WTC11 (cell line): ENCODE measurements at regions not wholly inside any gene's neighbourhood (a gene's known extent, or its start where the extent isn't known, plus 50 kb on each side); places are given as distances from the start of the nearest gene placed in this dataset.
"Not testable (repeated sequence)": the region's sequence is repeated elsewhere in the genome, so short reads cannot be mapped to it uniquely, and the experiment has no call there.

Experiments used
- ATAC-seq: fragments of 200-7000 bp; cut with Tn5 transposase; 2 replicates; pipeline ENCODE4 v1.10.0; 2021; ENCODE audit warnings: mild to moderate bottlenecking, moderate library complexity
- CTCF ChIA-PET: fragments of 300-600 bp; sonication (Branson Sonifier 250); formaldehyde crosslinking; loops from one replicate; lab custom pipeline; 2021; ENCODE audit warnings: antibody characterized with exemption; lab: Charles Lee
- POLR2A ChIA-PET: fragments of 350-600 bp; sonication (Branson Sonifier 250); formaldehyde crosslinking; loops from one replicate; lab custom pipeline; 2021; ENCODE audit warnings: antibody characterized with exemption; lab: Charles Lee
- DNase-seq: peaks from one replicate; pipeline ENCODE4 v3.0.0; 2021; ENCODE audit warnings: low spot score
- H3K27ac Mint-ChIP-seq: 2 replicates; pipeline ENCODE4 v1.8.0; 2021; ENCODE audit warnings: mixed read lengths
- H3K27me3 Mint-ChIP-seq: 2 replicates; pipeline ENCODE4 v1.8.0; 2021; ENCODE audit warnings: low read depth, mild to moderate bottlenecking, moderate library complexity, mixed read lengths
- H3K36me3 Mint-ChIP-seq: 2 replicates; pipeline ENCODE4 v1.8.0; 2021; ENCODE audit warnings: mixed read lengths
- H3K4me1 Mint-ChIP-seq: 2 replicates; pipeline ENCODE4 v1.8.0; 2022; ENCODE audit warnings: mixed read lengths
- H3K4me3 Mint-ChIP-seq: 2 replicates; pipeline ENCODE4 v1.8.0; 2021; ENCODE audit warnings: mild to moderate bottlenecking, moderate library complexity, mixed read lengths
- H3K9me3 Mint-ChIP-seq: 2 replicates; pipeline ENCODE4 v1.8.0; 2021; ENCODE audit warnings: mixed read lengths
- ATF1 ChIP-seq: sonication (generic); formaldehyde crosslinking; IDR thresholded peaks from 2 replicates; pipeline ENCODE4 v1.8.1; 2023; ENCODE audit warnings: mild to moderate bottlenecking, moderate library complexity, missing genetic modification reagents
- CDX4 ChIP-seq: fragments of 250-450 bp; sonication (Bioruptor Pico); IDR thresholded peaks from 2 replicates; pipeline ENCODE4 v1.9.0; 2021; ENCODE audit warnings: moderate library complexity, mild to moderate bottlenecking, inconsistent platforms, borderline replicate concordance
- CREB1 ChIP-seq: sonication (generic); formaldehyde crosslinking; IDR thresholded peaks from 2 replicates; pipeline ENCODE4 v1.8.0; 2023; ENCODE audit warnings: mild to moderate bottlenecking, missing genetic modification reagents
- CREM ChIP-seq: sonication (generic); formaldehyde crosslinking; IDR thresholded peaks from 2 replicates; pipeline ENCODE4 v1.8.1; 2022; ENCODE audit warnings: mild to moderate bottlenecking, missing genetic modification reagents, moderate library complexity
- ELF4 ChIP-seq: sonication (generic); formaldehyde crosslinking; IDR thresholded peaks from 2 replicates; pipeline ENCODE4 v1.8.1; 2022; ENCODE audit warnings: low read depth, mild to moderate bottlenecking, moderate library complexity, missing genetic modification reagents
- EMX1 ChIP-seq: fragments of 250-450 bp; sonication (Bioruptor Pico); IDR thresholded peaks from 2 replicates; pipeline ENCODE4 v1.8.0; 2021; ENCODE audit warnings: mild to moderate bottlenecking
- ESRRA ChIP-seq: sonication (generic); formaldehyde crosslinking; IDR thresholded peaks from 2 replicates; pipeline ENCODE4 v1.8.1; 2022; ENCODE audit warnings: mild to moderate bottlenecking, missing genetic modification reagents, borderline replicate concordance
- GABPB1 ChIP-seq: sonication (generic); formaldehyde crosslinking; IDR thresholded peaks from 2 replicates; pipeline ENCODE4 v1.8.1; 2023; ENCODE audit warnings: mild to moderate bottlenecking, missing genetic modification reagents
- GRHL2 ChIP-seq: fragments of 250-450 bp; sonication (Bioruptor Pico); IDR thresholded peaks from 2 replicates; pipeline ENCODE4 v1.8.0; 2022; ENCODE audit warnings: mild to moderate bottlenecking, moderate library complexity; ENCODE audit not compliant: insufficient replicate concordance, severe bottlenecking
- NR2C2 ChIP-seq: sonication (generic); formaldehyde crosslinking; IDR thresholded peaks from 2 replicates; pipeline ENCODE4 v1.8.0; 2022; ENCODE audit warnings: mild to moderate bottlenecking, missing genetic modification reagents
- PREB ChIP-seq: sonication (generic); formaldehyde crosslinking; IDR thresholded peaks from 2 replicates; pipeline ENCODE4 v1.8.1; 2022; ENCODE audit warnings: mild to moderate bottlenecking, missing genetic modification reagents, moderate library complexity, borderline replicate concordance
- PRRX2 ChIP-seq: fragments of 250-450 bp; sonication (Bioruptor Pico); IDR thresholded peaks from 2 replicates; pipeline ENCODE4 v1.8.0; 2021; ENCODE audit warnings: mild to moderate bottlenecking
- SOX15 ChIP-seq: fragments of 250-450 bp; sonication (Bioruptor Pico); IDR thresholded peaks from 2 replicates; pipeline ENCODE4 v1.9.0; 2021; ENCODE audit warnings: mild to moderate bottlenecking
- ZSCAN18 ChIP-seq: fragments of 250-450 bp; sonication (Bioruptor Pico); IDR thresholded peaks from 2 replicates; pipeline ENCODE4 v2.1.2; 2022; ENCODE audit warnings: mild to moderate bottlenecking, moderate library complexity
- TF ChIP-seq, protein P1 (sequence below): sonication (generic); formaldehyde crosslinking; IDR thresholded peaks from 2 replicates; pipeline ENCODE4 v1.8.0; 2023; ENCODE audit warnings: missing genetic modification reagents
- TF ChIP-seq, protein P2 (sequence below): sonication (generic); formaldehyde crosslinking; IDR thresholded peaks from 2 replicates; pipeline ENCODE4 v1.8.1; 2022; ENCODE audit warnings: low read depth, mild to moderate bottlenecking, moderate library complexity, missing genetic modification reagents, borderline replicate concordance
- TF ChIP-seq, protein P3 (sequence below): sonication (generic); formaldehyde crosslinking; IDR thresholded peaks from 2 replicates; pipeline ENCODE4 v1.8.1; 2022; ENCODE audit warnings: mild to moderate bottlenecking, moderate library complexity, missing genetic modification reagents
- TF ChIP-seq, protein P4 (sequence below): fragments of 250-450 bp; sonication (Bioruptor Pico); IDR thresholded peaks from 2 replicates; pipeline ENCODE4 v1.9.0; 2021; ENCODE audit warnings: mild to moderate bottlenecking, borderline replicate concordance
- TF ChIP-seq, protein P5 (sequence below): sonication (generic); formaldehyde crosslinking; IDR thresholded peaks from 2 replicates; pipeline ENCODE4 v1.8.1; 2023; ENCODE audit warnings: mild to moderate bottlenecking, missing genetic modification reagents, borderline replicate concordance

DNA sequence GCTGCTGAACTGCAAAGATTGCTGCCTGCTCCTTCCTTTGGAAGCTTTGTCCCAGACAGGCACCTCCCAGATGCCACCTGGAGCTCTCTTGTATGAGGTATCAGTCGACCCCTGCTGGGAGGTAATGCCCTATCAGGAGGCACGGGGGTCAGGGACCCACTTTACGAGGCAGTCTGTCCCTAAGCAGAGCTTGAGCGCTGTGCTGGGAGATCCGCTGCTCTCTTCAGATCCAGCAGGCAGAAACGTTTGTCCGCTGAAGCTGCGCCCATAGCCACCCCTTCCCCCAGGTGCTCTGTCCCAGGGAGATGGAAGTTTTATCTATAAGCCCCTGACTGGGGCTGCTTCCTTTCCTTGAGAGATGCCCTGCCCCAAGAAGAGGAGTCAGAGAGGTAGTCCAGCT is 197.5 kb downstream of the NAF1 start (continued):
- TF ChIP-seq, protein P1, sequence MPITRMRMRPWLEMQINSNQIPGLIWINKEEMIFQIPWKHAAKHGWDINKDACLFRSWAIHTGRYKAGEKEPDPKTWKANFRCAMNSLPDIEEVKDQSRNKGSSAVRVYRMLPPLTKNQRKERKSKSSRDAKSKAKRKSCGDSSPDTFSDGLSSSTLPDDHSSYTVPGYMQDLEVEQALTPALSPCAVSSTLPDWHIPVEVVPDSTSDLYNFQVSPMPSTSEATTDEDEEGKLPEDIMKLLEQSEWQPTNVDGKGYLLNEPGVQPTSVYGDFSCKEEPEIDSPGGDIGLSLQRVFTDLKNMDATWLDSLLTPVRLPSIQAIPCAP (CRISPR knock-in tag): no peak
- TF ChIP-seq, protein P2, sequence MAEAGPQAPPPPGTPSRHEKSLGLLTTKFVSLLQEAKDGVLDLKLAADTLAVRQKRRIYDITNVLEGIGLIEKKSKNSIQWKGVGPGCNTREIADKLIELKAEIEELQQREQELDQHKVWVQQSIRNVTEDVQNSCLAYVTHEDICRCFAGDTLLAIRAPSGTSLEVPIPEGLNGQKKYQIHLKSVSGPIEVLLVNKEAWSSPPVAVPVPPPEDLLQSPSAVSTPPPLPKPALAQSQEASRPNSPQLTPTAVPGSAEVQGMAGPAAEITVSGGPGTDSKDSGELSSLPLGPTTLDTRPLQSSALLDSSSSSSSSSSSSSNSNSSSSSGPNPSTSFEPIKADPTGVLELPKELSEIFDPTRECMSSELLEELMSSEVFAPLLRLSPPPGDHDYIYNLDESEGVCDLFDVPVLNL: no peak
- TF ChIP-seq ATF1 (CRISPR knock-in tag) (no peak), ESRRA (no peak), CREB1 (CRISPR knock-in tag) (no peak)

GRCh38 chr4:162965978-162966377 is 200.7 kb downstream of the NAF1 start:
- not testable (repeated sequence) for ATAC-seq

GRCh38 chr4:162959046-162959445 is 207.6 kb downstream of the NAF1 start:
- H3K4me1 Mint-ChIP-seq: peaks cover 5% of the 10 kb centered on the region
- ATAC-seq (peak; percentile 93), DNase-seq (peak; percentile 20)
- no peaks in the 10 kb centered on the region for H3K27me3 Mint-ChIP-seq
- no peaks in the 10 kb centered on the region; the same call in 1 of the 2 replicates for H3K9me3 Mint-ChIP-seq
- H3K27ac Mint-ChIP-seq: no peak overlapping the region
- no peak overlapping the region for H3K4me3 Mint-ChIP-seq
- ChIA-PET POLR2A (no interaction called here), CTCF (interaction anchor here (0.6 to 2.1 kb wide), 5 partner anchors 8 to 314 kb away, joined by 3 to 8 read pairs (median 3); no protein-coding TSS in a partner anchor)
- no peaks in the 10 kb centered on the region for H3K36me3 Mint-ChIP-seq
- TF ChIP-seq CDX4 (CRISPR knock-in tag) (no peak), CREM (CRISPR knock-in tag) (no peak), ZSCAN18 (CRISPR knock-in tag) (no peak), PRRX2 (CRISPR knock-in tag) (no peak), CREB1 (CRISPR knock-in tag) (no peak), GRHL2 (CRISPR knock-in tag) (no peak), EMX1 (CRISPR knock-in tag) (no peak), PREB (CRISPR knock-in tag) (no peak), SOX15 (CRISPR knock-in tag) (no peak), ELF4 (CRISPR knock-in tag) (no peak), NR2C2 (CRISPR knock-in tag) (no peak), GABPB1 (CRISPR knock-in tag) (no peak)
- TF ChIP-seq, protein P3, sequence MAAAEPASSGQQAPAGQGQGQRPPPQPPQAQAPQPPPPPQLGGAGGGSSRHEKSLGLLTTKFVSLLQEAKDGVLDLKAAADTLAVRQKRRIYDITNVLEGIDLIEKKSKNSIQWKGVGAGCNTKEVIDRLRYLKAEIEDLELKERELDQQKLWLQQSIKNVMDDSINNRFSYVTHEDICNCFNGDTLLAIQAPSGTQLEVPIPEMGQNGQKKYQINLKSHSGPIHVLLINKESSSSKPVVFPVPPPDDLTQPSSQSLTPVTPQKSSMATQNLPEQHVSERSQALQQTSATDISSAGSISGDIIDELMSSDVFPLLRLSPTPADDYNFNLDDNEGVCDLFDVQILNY (CRISPR knock-in tag): no peak
- TF ChIP-seq, protein P4, sequence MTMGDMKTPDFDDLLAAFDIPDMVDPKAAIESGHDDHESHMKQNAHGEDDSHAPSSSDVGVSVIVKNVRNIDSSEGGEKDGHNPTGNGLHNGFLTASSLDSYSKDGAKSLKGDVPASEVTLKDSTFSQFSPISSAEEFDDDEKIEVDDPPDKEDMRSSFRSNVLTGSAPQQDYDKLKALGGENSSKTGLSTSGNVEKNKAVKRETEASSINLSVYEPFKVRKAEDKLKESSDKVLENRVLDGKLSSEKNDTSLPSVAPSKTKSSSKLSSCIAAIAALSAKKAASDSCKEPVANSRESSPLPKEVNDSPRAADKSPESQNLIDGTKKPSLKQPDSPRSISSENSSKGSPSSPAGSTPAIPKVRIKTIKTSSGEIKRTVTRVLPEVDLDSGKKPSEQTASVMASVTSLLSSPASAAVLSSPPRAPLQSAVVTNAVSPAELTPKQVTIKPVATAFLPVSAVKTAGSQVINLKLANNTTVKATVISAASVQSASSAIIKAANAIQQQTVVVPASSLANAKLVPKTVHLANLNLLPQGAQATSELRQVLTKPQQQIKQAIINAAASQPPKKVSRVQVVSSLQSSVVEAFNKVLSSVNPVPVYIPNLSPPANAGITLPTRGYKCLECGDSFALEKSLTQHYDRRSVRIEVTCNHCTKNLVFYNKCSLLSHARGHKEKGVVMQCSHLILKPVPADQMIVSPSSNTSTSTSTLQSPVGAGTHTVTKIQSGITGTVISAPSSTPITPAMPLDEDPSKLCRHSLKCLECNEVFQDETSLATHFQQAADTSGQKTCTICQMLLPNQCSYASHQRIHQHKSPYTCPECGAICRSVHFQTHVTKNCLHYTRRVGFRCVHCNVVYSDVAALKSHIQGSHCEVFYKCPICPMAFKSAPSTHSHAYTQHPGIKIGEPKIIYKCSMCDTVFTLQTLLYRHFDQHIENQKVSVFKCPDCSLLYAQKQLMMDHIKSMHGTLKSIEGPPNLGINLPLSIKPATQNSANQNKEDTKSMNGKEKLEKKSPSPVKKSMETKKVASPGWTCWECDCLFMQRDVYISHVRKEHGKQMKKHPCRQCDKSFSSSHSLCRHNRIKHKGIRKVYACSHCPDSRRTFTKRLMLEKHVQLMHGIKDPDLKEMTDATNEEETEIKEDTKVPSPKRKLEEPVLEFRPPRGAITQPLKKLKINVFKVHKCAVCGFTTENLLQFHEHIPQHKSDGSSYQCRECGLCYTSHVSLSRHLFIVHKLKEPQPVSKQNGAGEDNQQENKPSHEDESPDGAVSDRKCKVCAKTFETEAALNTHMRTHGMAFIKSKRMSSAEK (CRISPR knock-in tag): no peak
- TF ChIP-seq, protein P5, sequence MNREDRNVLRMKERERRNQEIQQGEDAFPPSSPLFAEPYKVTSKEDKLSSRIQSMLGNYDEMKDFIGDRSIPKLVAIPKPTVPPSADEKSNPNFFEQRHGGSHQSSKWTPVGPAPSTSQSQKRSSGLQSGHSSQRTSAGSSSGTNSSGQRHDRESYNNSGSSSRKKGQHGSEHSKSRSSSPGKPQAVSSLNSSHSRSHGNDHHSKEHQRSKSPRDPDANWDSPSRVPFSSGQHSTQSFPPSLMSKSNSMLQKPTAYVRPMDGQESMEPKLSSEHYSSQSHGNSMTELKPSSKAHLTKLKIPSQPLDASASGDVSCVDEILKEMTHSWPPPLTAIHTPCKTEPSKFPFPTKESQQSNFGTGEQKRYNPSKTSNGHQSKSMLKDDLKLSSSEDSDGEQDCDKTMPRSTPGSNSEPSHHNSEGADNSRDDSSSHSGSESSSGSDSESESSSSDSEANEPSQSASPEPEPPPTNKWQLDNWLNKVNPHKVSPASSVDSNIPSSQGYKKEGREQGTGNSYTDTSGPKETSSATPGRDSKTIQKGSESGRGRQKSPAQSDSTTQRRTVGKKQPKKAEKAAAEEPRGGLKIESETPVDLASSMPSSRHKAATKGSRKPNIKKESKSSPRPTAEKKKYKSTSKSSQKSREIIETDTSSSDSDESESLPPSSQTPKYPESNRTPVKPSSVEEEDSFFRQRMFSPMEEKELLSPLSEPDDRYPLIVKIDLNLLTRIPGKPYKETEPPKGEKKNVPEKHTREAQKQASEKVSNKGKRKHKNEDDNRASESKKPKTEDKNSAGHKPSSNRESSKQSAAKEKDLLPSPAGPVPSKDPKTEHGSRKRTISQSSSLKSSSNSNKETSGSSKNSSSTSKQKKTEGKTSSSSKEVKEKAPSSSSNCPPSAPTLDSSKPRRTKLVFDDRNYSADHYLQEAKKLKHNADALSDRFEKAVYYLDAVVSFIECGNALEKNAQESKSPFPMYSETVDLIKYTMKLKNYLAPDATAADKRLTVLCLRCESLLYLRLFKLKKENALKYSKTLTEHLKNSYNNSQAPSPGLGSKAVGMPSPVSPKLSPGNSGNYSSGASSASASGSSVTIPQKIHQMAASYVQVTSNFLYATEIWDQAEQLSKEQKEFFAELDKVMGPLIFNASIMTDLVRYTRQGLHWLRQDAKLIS (CRISPR knock-in tag): no peak

More at GRCh38 chr4:162965978-162966377, 200.7 kb downstream of the NAF1 start:
- H3K36me3 Mint-ChIP-seq, H3K27ac Mint-ChIP-seq, H3K4me3 Mint-ChIP-seq, DNase-seq, POLR2A ChIA-PET, H3K27me3 Mint-ChIP-seq, CTCF ChIA-PET, H3K4me1 Mint-ChIP-seq: not testable (repeated sequence)
- peaks cover 17% of the 10 kb centered on the region for H3K9me3 Mint-ChIP-seq
